ENCODE measurements at regions not wholly inside any gene's neighbourhood (a gene's known extent, or its start where the extent isn't known, plus 50 kb on each side); places are given as distances from the start of the nearest gene placed in this dataset.

DNA sequence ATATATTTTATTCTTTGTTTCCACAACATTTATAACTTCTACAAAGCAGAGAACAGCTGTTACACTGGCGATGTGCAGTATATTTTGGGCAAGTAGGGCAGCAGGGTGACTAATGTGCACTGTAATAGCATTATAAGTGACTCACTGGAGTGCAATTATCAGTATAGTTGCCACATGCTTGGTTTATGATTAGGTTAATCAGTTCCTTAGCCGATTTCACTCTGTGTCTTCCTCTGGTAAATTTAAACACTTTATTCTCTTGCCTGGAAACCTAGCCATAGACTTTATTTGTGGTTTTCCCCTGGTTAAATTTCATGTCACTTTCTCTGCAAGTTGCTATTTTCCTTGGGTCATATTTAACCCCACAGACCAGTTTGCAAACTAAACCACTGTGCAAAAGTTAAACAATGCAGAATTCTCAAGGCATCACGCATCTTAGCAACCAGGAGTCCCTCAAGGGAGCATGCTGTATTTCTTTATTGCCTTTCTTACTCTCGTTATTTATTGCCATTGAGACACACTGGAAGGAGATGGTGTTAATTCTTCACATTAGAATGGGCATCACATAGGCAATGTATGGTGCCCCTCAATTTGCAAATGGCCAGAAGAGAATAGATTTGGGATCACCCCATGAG, 690.2 kb upstream of the DPPA4 start:
- DNase-seq (ENCODE audit: low read depth, low spot score): no peak

DNA sequence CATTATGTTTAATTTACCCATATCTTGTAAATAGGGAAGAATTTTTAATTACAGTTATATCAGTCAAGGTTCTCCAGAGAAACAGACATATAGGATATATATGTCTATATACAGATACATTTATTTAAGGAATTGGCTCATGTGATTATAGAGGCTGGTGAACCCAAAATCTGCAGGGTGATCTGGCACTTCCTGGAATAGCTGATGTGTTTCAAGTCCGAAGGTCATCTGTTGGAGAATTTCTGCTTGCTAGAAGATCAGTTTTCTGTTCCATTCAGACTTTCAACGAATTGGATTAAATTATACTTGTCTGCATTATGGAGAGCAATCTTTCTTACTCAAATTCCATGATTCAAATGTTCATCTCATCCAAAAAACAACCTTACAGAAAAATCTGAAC, 694.6 kb upstream of the DPPA4 start:
- no peak overlapping the region for H3K4me3 ChIP-seq (ENCODE audit: low read length)
- no peak for DNase-seq (ENCODE audit: low read depth, low spot score)

More for the DNA sequence above, 690.2 kb upstream of the DPPA4 start:
- H3K4me3 ChIP-seq (ENCODE audit: low read length): no peak overlapping the region

DNA sequence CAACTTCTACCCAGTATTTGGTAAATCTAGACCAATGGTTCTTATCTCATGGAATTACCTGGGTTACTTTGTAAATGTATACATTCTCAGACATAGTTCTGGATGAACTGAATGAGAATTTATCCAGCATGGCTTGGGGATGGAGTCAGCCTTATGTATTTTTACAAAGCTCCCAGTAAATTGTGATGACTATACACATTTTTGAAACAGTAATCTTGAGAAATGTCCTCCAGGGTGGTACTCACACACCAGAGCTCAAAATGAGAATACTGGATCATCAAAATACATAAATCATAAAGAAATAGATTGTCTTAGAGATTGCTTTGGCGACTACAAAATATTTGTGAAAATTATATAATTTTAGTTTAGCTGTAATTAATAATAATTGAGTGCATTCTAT, 722.1 kb upstream of the DPPA4 start:
- no peak overlapping the region for H3K4me3 ChIP-seq (ENCODE audit: low read length)
- no peak for DNase-seq (ENCODE audit: low read depth, low spot score)

DNA sequence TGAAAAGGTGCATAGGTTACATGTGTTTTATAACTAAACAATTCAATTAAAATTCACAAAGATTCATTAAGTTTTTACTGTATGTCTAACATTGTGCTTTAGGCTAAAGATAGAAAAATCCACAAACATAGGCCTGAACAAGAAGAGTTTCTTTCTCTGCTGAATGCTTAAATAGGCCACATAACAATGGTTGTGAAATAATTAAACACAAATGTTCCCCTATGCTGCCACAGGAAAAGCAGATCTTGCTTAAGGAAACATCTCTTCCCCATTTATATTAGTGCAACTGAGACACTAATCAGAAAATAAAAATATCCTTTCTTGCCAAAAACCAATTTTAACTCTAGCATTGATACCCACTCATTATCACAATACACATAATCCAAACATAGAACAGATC, 725.4 kb upstream of the DPPA4 start:
- no peak overlapping the region for H3K4me3 ChIP-seq (ENCODE audit: low read length)
- DNase-seq (ENCODE audit: low read depth, low spot score): no peak

DNA sequence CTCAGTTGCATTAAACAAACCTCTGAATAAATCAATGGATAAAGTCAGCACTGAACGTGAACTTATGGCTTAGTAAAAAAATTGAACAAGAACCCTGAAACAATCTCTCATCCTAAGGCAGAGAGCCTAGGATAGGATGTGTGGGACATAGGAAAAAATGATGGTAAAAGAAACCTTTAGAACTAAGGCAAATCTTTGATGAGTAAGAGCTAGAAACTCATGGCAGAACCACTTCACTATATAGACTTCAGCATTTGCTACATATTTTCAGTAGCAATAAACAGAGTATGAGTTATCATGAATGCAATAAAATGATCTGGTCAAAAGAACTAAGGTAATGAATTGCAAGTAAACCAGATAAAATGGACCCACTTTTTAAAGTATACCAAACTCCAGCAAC, 725.8 kb upstream of the DPPA4 start:
- H3K4me3 ChIP-seq (ENCODE audit: low read length): no peak overlapping the region
- no peak for DNase-seq (ENCODE audit: low read depth, low spot score)

DNA sequence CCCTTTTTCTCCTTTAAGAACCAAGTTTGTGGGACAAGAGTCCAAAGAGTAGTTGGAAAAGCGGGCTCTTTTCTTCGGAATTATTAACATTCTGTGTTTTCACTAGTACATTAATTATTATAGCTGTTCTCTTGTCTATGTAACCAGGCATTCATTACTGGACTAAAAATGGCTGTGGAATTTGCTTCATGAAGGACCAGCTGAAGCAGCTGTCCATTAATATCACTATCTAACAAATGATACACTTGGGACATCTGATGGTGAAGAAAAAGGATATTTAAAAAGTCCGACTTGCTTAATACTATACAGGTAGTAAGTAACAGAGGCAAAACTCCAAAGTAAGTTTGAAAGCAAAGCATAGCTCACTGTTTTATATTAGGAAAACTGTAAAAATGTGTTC, 728.9 kb upstream of the DPPA4 start:
- no peak overlapping the region for H3K4me3 ChIP-seq (ENCODE audit: low read length)
- no peak for DNase-seq (ENCODE audit: low read depth, low spot score)

DNA sequence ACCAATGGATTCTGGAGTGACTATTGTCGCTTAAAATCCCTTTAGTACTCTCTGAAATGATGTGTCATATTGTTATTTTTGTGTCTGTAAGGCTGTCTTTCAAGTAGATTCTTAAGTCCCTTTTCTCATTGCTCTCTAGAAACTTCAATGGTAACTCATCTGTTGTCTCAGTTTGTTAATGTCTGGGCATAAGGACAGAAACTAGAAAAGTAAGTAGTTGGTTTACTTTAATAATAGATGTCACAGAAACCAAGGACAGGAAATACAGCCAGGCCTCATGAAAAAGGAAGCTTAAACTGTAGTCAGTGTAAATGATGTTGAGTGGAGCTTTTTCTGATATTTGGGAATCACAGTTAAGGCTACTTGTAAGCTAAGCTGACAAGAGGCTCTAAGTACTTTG, 730.2 kb upstream of the DPPA4 start:
- no peak for DNase-seq (ENCODE audit: low read depth, low spot score)
- no peak overlapping the region for H3K4me3 ChIP-seq (ENCODE audit: low read length)

DNA sequence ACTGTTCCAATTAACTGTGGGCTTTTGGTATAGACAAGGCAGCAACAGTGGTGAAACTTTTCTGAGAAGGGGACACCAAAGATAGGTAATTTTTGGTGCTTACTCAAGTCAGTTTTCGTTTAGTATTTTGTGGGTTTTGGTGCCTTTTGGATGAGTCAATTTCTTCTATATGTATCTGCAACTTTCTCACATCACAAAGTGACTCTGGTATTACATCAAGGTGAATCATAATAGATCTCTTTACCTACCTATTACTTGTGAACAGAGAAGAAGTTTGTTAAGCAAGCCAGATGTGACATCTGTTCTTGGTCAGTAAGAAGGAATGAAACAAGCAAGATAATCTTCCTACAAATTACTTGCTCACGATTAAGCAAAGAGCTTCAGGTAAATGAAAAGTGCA, 732.4 kb upstream of the DPPA4 start:
- no peak overlapping the region for H3K4me3 ChIP-seq (ENCODE audit: low read length)
- DNase-seq (ENCODE audit: low read depth, low spot score): no peak

DNA sequence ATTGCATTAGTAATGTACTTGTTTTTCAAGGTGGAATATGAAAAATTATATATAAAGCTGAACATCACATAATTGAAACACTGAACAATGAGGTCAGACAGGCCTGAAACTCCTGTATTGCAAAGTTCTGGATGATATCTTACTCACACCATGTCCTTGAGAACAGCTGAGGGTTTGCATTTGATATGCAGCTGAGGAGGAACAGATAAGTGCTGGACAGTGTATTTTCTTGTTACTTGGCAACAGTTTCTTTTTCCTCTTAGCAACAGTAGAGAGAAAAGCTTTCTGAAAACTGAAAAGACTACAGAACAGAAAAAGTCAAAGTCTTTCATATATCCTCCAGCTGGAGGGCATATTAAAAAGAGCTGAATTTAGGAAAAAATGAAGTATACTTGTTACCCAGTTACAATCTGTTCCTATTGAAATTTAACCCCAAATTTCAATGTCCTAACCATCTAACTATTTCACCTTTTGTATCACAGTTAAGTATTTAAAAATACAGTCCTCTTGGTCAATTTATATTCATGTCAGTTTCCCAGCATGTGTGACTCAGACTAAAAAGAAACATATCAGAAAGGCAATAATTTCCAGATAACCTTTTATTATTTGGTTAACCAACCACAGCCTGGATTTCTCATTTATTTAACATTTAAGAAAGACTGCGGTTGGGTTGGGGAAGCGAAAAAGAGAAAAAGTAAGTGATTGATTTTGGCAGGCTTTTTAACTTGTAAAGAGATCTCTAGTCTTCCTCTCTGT, 733.0 kb upstream of the DPPA4 start:
- no peak for DNase-seq (ENCODE audit: low read depth, low spot score)
- no peak overlapping the region for H3K4me3 ChIP-seq (ENCODE audit: low read length)

DNA sequence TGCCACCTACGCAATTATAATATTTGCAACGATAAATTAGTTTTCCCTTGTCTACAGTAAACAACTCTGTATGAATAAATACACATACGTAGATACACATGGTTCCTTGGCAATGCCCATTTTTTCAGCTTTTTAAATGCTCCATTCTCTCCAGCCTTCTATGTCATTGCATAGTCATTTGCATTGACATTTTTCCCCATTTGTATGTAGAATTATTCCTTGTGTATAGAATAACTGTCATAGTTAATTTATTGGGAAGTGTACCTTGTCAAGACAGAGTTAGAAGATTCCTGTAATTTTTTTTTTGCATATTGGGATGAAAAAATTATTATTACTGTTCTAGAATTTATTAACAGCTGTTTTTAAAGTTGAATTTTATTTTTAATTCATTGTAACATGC, 736.7 kb upstream of the DPPA4 start:
- DNase-seq (ENCODE audit: low read depth, low spot score): no peak
- no peak overlapping the region for H3K4me3 ChIP-seq (ENCODE audit: low read length)

DNA sequence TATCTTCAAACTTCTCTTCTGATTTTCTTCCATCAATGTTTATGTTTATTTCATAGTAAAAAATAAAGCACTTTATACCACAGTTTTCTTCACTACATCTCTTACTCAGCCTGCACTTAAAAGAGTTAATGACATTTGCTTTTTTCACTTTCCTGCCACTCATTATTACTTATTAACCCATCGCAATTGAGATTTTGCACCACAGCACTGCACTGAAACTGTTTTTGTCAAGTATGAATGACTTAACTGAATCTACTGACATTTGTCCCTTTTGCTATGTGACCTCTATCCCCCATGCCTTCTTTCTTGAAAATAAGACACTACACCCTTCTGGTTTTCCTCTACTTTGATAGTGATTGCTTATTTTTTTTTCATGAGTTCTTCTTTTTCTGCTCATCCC, 739.7 kb upstream of the DPPA4 start:
- no peak overlapping the region for H3K4me3 ChIP-seq (ENCODE audit: low read length)
- no peak for DNase-seq (ENCODE audit: low read depth, low spot score)

DNA sequence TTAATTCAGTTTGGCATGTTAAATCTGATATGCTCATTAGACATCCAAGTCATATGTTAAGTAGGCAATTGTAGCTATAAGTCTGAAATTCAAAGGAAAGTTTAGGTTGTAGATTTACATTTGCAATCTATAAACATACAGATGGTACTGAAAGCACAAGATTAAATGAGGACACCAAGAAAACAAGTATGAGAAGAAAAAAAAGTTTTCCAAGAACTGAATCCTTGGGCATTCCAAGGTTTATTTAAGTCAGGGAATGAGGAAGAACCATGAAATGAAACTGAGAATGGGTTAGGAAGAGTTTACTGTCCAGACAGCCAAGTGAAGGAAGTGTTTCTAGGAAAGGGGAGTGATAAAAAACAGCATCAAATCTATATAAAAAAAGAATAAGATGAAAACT, 756.1 kb upstream of the DPPA4 start:
- H3K4me3 ChIP-seq (ENCODE audit: low read length): no peak overlapping the region
- DNase-seq (ENCODE audit: low read depth, low spot score): no peak

DNA sequence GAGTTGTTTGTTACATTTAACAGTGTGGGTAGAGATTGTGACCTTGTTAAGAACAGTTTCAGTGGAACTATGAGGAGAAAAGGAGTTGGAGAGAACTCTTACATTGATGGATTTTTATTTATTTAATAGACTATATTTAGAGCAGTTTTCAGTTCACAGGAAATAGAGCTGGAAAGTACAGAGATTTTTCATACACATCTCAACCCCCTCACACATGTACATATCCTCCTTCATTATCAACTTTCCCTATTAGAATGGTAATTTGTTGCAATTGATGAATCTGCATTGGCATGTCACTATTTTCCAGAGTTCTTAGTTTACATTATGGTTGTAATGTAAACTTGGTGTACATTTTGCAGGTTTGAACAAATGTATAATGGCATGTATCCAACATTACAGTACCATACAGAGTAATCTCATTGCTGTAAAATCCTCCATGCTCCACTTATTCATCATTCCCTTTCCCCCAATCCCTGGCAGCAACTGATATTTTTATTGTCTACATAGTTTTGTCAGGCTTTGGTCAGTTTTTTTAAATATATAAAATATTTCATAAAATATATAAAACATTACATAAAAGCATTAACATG, 756.6 kb upstream of the DPPA4 start:
- no peak overlapping the region for H3K4me3 ChIP-seq (ENCODE audit: low read length)
- DNase-seq (ENCODE audit: low read depth, low spot score): no peak

DNA sequence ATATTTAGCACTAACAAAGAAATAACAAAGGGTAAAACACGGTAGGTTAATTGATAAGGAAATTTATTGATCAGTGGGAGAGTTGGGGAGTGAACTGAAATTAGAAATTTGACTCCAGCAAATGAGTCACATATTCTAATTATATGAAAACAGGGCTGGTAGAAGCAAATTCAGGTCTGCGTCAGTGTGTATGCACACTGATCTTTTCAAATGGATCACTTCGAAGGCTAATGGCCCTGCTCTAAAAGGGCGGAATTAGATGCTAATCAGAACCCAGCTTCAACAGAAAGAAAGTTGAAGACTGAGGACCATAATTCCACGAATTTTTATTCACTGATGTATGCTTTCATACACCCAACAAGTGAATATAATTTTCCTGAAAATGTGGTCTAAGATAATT, 762.4 kb upstream of the DPPA4 start:
- DNase-seq (ENCODE audit: low read depth, low spot score): no peak
- H3K4me3 ChIP-seq (ENCODE audit: low read length): no peak overlapping the region

DNA sequence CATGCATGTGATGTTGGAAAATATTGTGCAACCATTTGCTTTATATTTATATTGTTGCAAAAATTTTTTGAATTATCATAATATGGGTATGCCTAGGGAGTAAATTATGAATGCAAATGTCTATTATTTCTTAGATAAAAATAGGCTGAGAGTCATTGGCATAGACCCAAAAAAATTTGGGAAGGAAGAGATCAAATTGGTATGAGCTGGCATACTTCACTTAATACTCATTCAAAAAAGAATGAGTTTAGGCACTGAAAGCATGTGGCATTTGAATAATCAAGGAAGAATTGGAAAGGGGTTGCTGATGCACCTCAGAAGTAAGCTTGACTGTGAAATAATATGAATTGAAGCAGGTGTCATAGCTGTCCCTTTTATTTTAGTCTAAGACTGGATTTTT, 764.0 kb upstream of the DPPA4 start:
- no peak overlapping the region for H3K4me3 ChIP-seq (ENCODE audit: low read length)
- DNase-seq (ENCODE audit: low read depth, low spot score): no peak

DNA sequence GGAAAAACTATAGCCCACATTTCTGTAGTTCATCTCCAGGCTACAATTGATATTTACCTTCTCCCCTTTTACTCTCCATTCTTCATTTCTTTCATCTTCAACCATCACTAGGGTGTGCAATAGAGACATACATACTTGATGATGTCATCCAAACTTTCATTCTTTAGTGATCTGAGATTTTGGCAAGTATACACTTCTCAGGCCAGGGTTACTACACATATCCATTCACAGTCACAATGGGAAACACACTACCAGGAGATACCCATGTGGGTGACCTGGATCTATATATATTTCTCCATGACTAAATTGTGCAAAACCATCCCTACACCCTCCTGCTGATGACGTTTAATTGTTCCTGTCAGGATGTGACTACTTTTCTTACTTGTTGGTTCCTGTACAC, 769.5 kb upstream of the DPPA4 start:
- no peak overlapping the region for H3K4me3 ChIP-seq (ENCODE audit: low read length)
- DNase-seq (ENCODE audit: low read depth, low spot score): no peak

DNA sequence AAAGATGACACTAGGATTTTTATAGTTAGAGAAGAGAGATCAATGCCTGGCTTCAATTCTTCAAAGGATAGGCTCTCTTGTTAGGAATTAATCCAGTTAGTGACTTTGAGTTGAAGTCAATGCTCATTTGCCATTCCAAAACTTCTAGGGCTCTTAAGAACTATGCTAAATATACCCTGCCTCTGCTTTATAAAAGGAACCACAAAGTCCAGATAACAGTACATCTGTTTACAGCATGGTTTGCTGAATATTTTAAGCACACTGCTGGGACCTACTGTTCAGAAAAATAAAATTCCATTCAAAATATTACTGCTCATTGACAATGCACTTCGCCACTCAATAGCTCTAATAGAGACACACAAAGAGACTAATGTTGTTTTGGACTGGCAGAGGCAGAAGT, 786.6 kb upstream of the DPPA4 start:
- no peak for DNase-seq (ENCODE audit: low read depth, low spot score)
- H3K4me3 ChIP-seq (ENCODE audit: low read length): no peak overlapping the region

DNA sequence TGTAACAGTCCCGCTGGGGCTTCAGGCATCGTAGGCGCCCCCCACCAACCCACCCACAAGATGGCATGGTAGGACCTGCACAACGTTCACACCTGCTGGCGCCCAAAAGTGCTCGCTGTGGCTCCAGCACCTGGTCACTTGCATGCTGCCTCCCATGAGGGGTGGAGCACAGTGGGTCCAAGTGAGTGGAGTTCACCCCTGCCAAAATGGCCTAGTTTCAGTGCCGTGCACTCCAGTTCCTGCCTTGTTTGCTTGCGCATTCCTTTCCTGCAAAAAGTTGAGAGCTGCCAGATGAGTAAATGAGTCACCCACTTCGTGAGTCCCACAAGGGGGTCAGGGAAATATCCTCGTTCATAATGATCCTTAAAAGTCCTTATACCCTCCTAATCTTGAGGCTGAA, 788.7 kb upstream of the DPPA4 start:
- DNase-seq (ENCODE audit: low read depth, low spot score): no peak
- no peak overlapping the region for H3K4me3 ChIP-seq (ENCODE audit: low read length)

DNA sequence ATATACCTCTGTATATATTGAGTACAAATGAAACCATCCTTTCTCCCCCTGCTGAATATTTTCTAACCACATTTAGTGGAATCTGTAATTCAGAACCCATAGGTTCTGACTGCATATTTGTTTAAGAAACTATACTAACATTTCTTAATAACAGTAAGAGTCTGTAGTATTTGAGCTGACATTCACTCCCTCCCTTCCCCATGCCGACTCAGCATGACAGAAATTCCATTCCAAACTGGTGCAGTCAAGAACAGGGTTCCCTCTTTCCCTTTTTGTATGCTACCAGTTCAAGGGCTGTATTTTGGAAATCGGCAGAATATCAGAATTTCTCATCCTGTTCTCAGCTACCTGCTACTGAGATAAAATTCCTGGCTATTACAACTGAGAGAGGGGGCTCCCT, 796.6 kb upstream of the DPPA4 start:
- DNase-seq (ENCODE audit: low read depth, low spot score): no peak
- H3K4me3 ChIP-seq (ENCODE audit: low read length): no peak overlapping the region

DNA sequence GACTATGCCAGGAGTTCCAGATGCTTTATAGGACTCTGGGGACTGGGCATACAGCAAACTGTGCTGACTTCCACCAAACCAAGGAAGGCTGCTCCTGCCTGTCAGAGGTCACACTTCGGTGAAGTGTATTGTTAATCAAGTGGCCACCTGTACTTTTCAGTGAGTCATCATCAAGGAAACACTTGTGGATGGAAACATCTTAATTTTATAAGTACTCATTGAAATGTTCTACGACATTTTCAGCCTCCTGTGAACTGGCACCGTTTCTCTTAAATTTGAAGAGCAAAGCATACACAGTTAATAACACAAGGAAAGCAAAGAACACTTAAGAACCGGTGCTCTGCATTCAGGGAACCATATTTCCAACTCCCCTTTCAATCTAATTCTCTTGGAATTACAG, 801.7 kb upstream of the DPPA4 start:
- no peak for DNase-seq (ENCODE audit: low read depth, low spot score)
- H3K4me3 ChIP-seq (ENCODE audit: low read length): no peak overlapping the region

DNA sequence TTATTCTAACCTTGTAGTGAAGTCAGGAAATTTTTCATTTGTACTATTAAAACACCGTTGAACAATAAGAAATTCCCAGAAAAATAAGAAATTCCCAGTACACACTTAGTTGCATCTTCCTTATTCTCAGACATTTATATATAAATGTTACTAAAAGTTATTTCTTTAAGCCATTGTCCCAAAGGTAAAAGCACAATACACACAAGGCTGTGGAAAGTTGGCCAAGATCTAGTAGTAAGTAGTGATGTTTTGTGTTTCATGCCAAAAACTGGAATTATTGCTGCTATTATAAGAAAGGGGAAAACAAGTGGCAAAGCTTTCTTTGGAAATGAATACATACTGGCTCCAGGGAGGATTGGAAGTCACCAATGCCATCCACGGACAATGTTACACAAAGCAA, 802.5 kb upstream of the DPPA4 start:
- H3K4me3 ChIP-seq (ENCODE audit: low read length): no peak overlapping the region
- no peak for DNase-seq (ENCODE audit: low read depth, low spot score)
